Right lobe of liver (tissue), 6 donors: ENCODE measurements at regions not wholly inside any gene's neighbourhood (a gene's known extent, or its start where the extent isn't known, plus 50 kb on each side); places are given as distances from the start of the nearest gene placed in this dataset.

Experiments used
- ATAC-seq, 4 donors: fragments of 200-7000 bp; cut with Tn5 transposase; one replicate each; pipeline ENCODE4 v1.9.1; 2020; ENCODE audit warnings: mild to moderate bottlenecking in 4 of 4, moderate library complexity in 4 of 4
- DNase-seq, 3 donors: peaks; one replicate each; pipeline ENCODE4 v3.0.0-alpha.2; 2020
- H3K27ac ChIP-seq, 3 donors: fragments of 200-600 bp; one replicate each; pipeline ENCODE4 v1.8.0; 2022
- H3K27me3 ChIP-seq, 2 donors: fragments of 200-600 bp; one replicate each; pipeline ENCODE4 v1.8.0; 2022
- H3K36me3 ChIP-seq, 4 donors: fragments of 200-600 bp; sonication (generic) in 1 of 4; one replicate each; pipeline versions ENCODE4 v1.5.1 to v1.8.0; 2017 to 2022; ENCODE audit warnings: control low read depth in 1 of 4
- H3K4me1 ChIP-seq, 4 donors: fragments of 200-600 bp; sonication (generic) in 1 of 4; one replicate each; pipeline versions ENCODE4 v1.5.1 to v1.8.0; 2017 to 2022; ENCODE audit warnings: control low read depth in 1 of 4
- H3K4me3 ChIP-seq, 3 donors: fragments of 200-600 bp; one replicate each; pipeline ENCODE4 v1.8.0; 2022
- H3K9me3 ChIP-seq, 4 donors: fragments of 200-600 bp; sonication (generic) in 1 of 4; one replicate each; pipeline versions ENCODE4 v1.5.1 to v1.8.0; 2017 to 2022; ENCODE audit warnings: control low read depth in 1 of 4
- POLR2A ChIP-seq: fragments of 450-650 bp; IDR thresholded peaks from one replicate; pipeline ENCODE4 v1.6.1; 2017; ENCODE audit warnings: antibody characterized with exemption, mild to moderate bottlenecking
- WGBS: methylation state at CpG from one replicate; pipeline ENCODE4 v1.1.6; 2018; ENCODE audit warnings: low coverage, low lambda C conversion rate; ENCODE audit not compliant: insufficient coverage; ENCODE audit errors: missing lambda C conversion rate; 5-methylcytosine and 5-hydroxymethylcytosine counted together
- intact Hi-C, 2 donors: fragments of 100-400 bp; cut with DNase I; formaldehyde crosslinking; loops; one replicate each; pipeline versions ENCODE4 v1.11.2 to v1.14.1; 2022
- TF ChIP-seq, protein P1 (sequence below), 4 donors: fragments of 200-600 bp in 3 of 4; fragments of 450-650 bp in 1 of 4; IDR thresholded peaks; one replicate each; pipeline versions ENCODE4 v1.5.1 to v1.8.0; 2016 to 2022; ENCODE audit warnings: antibody characterized with exemption in 4 of 4, mild to moderate bottlenecking in 2 of 4
- donor health status: DM: no; HTN: yes; CAD: no.
- donor health status: DM: no; HTN: no; CAD: no.
- donor health status: DM: no; HTN: no; CAD: no.
- donor health status: DM: no; HTN: yes; CAD: no.
- donor health status: DM: no; HTN: yes; CAD: no.

DNA sequence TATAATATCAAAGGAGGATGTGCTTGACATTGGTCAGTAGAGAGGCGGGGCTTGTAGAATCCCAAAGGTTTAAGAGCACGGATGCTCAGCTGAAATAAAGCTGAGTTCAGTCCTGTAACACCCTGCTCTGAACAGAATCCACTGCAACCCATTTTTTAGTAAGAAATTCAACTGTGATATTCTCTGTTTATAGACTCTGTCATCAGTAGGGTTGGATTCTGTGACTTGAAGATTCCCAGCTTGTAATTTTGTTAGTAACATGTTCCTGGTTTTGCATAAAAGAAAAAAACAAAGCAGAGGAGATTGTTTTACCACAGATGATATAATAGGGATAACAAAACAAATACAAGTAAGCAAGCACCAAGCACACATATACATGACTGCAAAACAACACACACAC is 324.6 kb upstream of the NR2F2 start:
- H3K4me1 ChIP-seq: no peaks in the 10 kb centered on the region
- H3K36me3 ChIP-seq: no peaks in the 10 kb centered on the region
- H3K27me3 ChIP-seq: no peaks in the 10 kb centered on the region
- no peak overlapping the region for H3K27ac ChIP-seq
- ATAC-seq (no peak), DNase-seq (no peak)
- TF ChIP-seq, protein P1, sequence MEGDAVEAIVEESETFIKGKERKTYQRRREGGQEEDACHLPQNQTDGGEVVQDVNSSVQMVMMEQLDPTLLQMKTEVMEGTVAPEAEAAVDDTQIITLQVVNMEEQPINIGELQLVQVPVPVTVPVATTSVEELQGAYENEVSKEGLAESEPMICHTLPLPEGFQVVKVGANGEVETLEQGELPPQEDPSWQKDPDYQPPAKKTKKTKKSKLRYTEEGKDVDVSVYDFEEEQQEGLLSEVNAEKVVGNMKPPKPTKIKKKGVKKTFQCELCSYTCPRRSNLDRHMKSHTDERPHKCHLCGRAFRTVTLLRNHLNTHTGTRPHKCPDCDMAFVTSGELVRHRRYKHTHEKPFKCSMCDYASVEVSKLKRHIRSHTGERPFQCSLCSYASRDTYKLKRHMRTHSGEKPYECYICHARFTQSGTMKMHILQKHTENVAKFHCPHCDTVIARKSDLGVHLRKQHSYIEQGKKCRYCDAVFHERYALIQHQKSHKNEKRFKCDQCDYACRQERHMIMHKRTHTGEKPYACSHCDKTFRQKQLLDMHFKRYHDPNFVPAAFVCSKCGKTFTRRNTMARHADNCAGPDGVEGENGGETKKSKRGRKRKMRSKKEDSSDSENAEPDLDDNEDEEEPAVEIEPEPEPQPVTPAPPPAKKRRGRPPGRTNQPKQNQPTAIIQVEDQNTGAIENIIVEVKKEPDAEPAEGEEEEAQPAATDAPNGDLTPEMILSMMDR (IDR thresholded peaks at IDR 0.05): no peak
- TF ChIP-seq POLR2A: no peak
- H3K9me3 ChIP-seq: no peaks in the 10 kb centered on the region
- H3K4me3 ChIP-seq: no peak overlapping the region
- WGBS: 75% methylated on average over 2 of the region's 2 CpGs
- intact Hi-C loops: no loop called here

DNA sequence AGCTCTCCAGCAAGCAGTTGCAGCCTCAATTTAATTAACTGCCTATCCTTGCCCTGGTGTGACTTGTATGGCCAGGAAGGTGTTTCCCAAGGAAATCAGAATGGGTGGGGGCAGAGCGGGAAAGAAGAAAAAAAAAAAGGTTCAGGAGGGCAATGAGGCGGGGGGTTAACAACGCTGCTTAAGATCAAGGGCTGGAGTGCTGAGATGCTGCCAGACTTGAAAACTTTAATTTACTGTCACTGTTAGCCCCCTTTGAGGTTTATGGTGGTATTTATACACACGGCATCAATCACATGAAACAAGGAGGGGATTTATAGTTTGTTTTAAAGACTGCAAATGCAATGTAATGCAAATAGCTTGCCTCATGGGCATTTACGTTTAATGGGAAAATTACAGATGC is 319.4 kb upstream of the NR2F2 start:
- DNase-seq: no peak
- 66% methylated on average over 5 of the region's 5 CpGs for WGBS
- intact Hi-C loops: no loop called here

DNA sequence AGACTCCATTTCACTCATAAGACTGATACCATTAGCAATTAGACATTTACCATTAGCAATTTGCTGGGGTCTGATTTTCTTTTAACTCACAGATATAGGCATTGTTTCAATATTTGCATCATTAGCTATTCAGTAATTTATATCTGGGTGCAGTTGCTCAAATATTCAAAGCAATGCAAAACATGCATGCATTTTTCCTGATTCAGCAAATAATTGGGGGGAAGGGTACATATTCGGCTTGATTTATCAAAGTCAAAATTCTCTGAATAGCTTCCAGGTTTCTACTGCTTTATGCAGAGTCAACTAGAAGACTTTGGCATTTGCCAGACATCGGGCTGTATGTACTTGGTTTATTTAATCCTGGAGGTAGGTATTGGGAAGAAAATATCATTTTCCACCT is 315.6 kb upstream of the NR2F2 start:
- Histone ChIP-seq H3K4me3 (no peak overlapping the region), H3K27me3 (no peaks in the 10 kb centered on the region), H3K27ac (no peak overlapping the region), H3K4me1 (no peaks in the 10 kb centered on the region), H3K9me3 (no peaks in the 10 kb centered on the region), H3K36me3 (no peaks in the 10 kb centered on the region)
- intact Hi-C loops: no loop called here
- 58% methylated on average over 2 of the region's 2 CpGs for WGBS
- DNase-seq: no peak
- ATAC-seq: no peak
- TF ChIP-seq, protein P1 (IDR thresholded peaks at IDR 0.05): no peak
- TF ChIP-seq POLR2A: no peak

More for the DNA sequence above, 319.4 kb upstream of the NR2F2 start:
- Histone ChIP-seq H3K4me1 (no peaks in the 10 kb centered on the region), H3K36me3 (no peaks in the 10 kb centered on the region), H3K9me3 (no peaks in the 10 kb centered on the region), H3K27ac (no peak overlapping the region), H3K4me3 (no peak overlapping the region), H3K27me3 (no peaks in the 10 kb centered on the region)
- TF ChIP-seq POLR2A: no peak
- TF ChIP-seq, protein P1 (IDR thresholded peaks at IDR 0.05): no peak
- ATAC-seq: no peak

DNA sequence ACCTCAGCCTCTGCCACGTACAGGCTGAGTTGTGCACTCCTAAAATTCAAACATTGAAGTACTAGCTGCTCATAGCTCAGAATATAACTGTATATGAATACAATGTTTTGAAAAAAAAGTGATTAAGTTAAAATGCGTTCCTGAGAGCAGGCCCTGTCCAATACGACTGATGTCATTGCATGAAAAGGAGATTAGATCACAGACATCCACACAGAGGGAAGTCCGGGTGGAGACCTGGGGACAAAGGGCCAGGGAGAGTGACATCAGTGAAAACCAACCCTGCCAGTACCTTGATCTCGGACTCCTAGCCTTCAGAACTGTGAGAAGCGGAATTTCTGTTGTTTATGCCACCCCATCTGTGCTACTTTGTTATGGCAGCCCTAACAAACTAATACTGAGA is 311.4 kb upstream of the NR2F2 start:
- no peak for TF ChIP-seq POLR2A
- TF ChIP-seq, protein P1 (IDR thresholded peaks at IDR 0.05): no peak
- no peak for ATAC-seq
- no peak for DNase-seq
- no peaks in the 10 kb centered on the region for H3K9me3 ChIP-seq
- 86% methylated on average over 6 of the region's 6 CpGs for WGBS
- H3K4me1 ChIP-seq: no peaks in the 10 kb centered on the region
- H3K4me3 ChIP-seq: no peak overlapping the region
- H3K36me3 ChIP-seq: no peaks in the 10 kb centered on the region
- intact Hi-C loops: no loop called here
- H3K27ac ChIP-seq: no peak overlapping the region
- H3K27me3 ChIP-seq: no peaks in the 10 kb centered on the region

DNA sequence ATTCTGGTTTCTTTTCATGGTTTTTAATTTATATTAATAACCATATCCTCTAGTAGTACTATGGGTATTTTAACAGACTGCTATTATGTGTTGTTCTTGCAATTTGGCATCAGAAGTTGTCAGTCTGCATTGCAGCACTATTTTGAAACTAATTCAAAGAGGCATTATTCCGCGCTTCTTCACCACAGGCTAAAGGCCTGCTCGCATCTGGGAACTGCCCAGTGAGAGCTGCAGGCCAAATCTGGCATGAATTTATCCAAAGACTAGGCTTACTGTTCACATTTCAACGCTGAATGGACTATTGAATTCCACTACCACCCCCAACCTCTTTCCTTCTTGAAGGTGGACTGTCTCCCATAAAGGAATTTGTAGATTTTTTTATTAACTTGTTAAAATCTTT is 310.4 kb upstream of the NR2F2 start:
- ATAC-seq: no peak
- DNase-seq: no peak
- no peaks in the 10 kb centered on the region for H3K36me3 ChIP-seq
- TF ChIP-seq, protein P1 (IDR thresholded peaks at IDR 0.05): no peak
- TF ChIP-seq POLR2A: no peak
- H3K4me1 ChIP-seq: no peaks in the 10 kb centered on the region
- H3K4me3 ChIP-seq: no peak overlapping the region
- H3K27ac ChIP-seq: no peak overlapping the region
- no peaks in the 10 kb centered on the region for H3K27me3 ChIP-seq
- H3K9me3 ChIP-seq: no peaks in the 10 kb centered on the region
- WGBS: 80% methylated on average over 4 of the region's 4 CpGs
- intact Hi-C loops: no loop called here
